ENCODE measurements at regions not wholly inside any gene's neighbourhood (a gene's known extent, or its start where the extent isn't known, plus 50 kb on each side); places are given as distances from the start of the nearest gene placed in this dataset.

- H3K9me2 ChIP-seq (ENCODE audit: insufficient read depth): no peaks in the 10 kb centered on the region; the same call in 1 of the 2 replicates
- ChIA-PET CTCF (no interaction called here), POLR2A (ENCODE audit: unreplicated experiment) (no interaction called here)
- intact Hi-C loops (cut with micrococcal nuclease; ENCODE audit: unreplicated experiment): no loop called here
- H3K27me3 ChIP-seq (ENCODE audit: insufficient read depth, low read depth): no peaks in the 10 kb centered on the region
- H3K4me1 ChIP-seq (replicated peaks; ENCODE audit: insufficient read depth): no peaks in the 10 kb centered on the region
- H3K36me3 ChIP-seq (ENCODE audit: low read depth): no peaks in the 10 kb centered on the region
- no peaks in the 10 kb centered on the region for H3F3A ChIP-seq (ENCODE audit: insufficient read depth, low read depth)
- H4K20me1 ChIP-seq (ENCODE audit: insufficient read depth): no peaks in the 10 kb centered on the region
- no peak for TF ChIP-seq CTCF (conservative IDR thresholded peaks at IDR 0.05)
- no peak for TF ChIP-seq EZH2 (IDR thresholded peaks at IDR 0.05; ENCODE audit: low read depth)
- H3K4me2 ChIP-seq: no peak overlapping the region
- no peak overlapping the region for H3K27ac ChIP-seq
- H3K4me3 ChIP-seq: no peak overlapping the region
- DNase-seq: no peak
- H3K79me2 ChIP-seq (ENCODE audit: low read depth): no peaks in the 10 kb centered on the region
- H2AFZ ChIP-seq: no peak overlapping the region
- no peaks in the 10 kb centered on the region for H3K9me3 ChIP-seq (ENCODE audit: insufficient read depth, low read depth)
- no TSS peak for BruUV-seq (replicated peaks)
Observed at GRCh38 chr17:54046570-54046969, 223.8 kb downstream of the KIF2B start.

- Histone ChIP-seq H3K27me3 (ENCODE audit: insufficient read depth, low read depth) (no peaks in the 10 kb centered on the region), H4K20me1 (ENCODE audit: insufficient read depth) (no peaks in the 10 kb centered on the region), H3K9me3 (ENCODE audit: insufficient read depth, low read depth) (no peaks in the 10 kb centered on the region), H3F3A (ENCODE audit: insufficient read depth, low read depth) (no peaks in the 10 kb centered on the region), H3K79me2 (ENCODE audit: low read depth) (no peaks in the 10 kb centered on the region), H3K4me3 (no peak overlapping the region), H3K9me2 (ENCODE audit: insufficient read depth) (no peaks in the 10 kb centered on the region), H2AFZ (no peak overlapping the region), H3K4me1 (replicated peaks; ENCODE audit: insufficient read depth) (no peaks in the 10 kb centered on the region), H3K4me2 (no peak overlapping the region), H3K36me3 (ENCODE audit: low read depth) (no peaks in the 10 kb centered on the region), H3K27ac (no peak overlapping the region)
- intact Hi-C loops (cut with micrococcal nuclease; ENCODE audit: unreplicated experiment): no loop called here
- ChIA-PET CTCF (no interaction called here), POLR2A (ENCODE audit: unreplicated experiment) (no interaction called here)
- no TSS peak for BruUV-seq (replicated peaks)
- DNase-seq: no peak
- TF ChIP-seq EZH2 (IDR thresholded peaks at IDR 0.05; ENCODE audit: low read depth) (no peak), CTCF (conservative IDR thresholded peaks at IDR 0.05) (no peak)
Observed at GRCh38 chr17:54063639-54064038, 240.9 kb downstream of the KIF2B start.

- Histone ChIP-seq H3K27ac (no peak overlapping the region), H3K79me2 (ENCODE audit: low read depth) (no peaks in the 10 kb centered on the region), H3K4me2 (no peak overlapping the region), H3K4me1 (replicated peaks; ENCODE audit: insufficient read depth) (no peaks in the 10 kb centered on the region), H3K27me3 (ENCODE audit: insufficient read depth, low read depth) (no peaks in the 10 kb centered on the region), H3K36me3 (ENCODE audit: low read depth) (no peaks in the 10 kb centered on the region), H3K9me2 (ENCODE audit: insufficient read depth) (0 out of 2 replicates have a peak, but pooled peaks cover 5% of the 10 kb centered on the region), H3F3A (ENCODE audit: insufficient read depth, low read depth) (no peaks in the 10 kb centered on the region), H3K9me3 (ENCODE audit: insufficient read depth, low read depth) (no peaks in the 10 kb centered on the region), H3K4me3 (no peak overlapping the region), H2AFZ (no peak overlapping the region), H4K20me1 (ENCODE audit: insufficient read depth) (no peaks in the 10 kb centered on the region)
- TF ChIP-seq CTCF (conservative IDR thresholded peaks at IDR 0.05) (no peak), EZH2 (IDR thresholded peaks at IDR 0.05; ENCODE audit: low read depth) (no peak)
- DNase-seq: no peak
- CTCF ChIA-PET: interaction anchor here (0.6 kb wide), 1 partner anchor 802 kb away, joined by 3 read pairs; no protein-coding TSS in a partner anchor
- intact Hi-C loops (cut with micrococcal nuclease; ENCODE audit: unreplicated experiment): no loop called here
- no TSS peak for BruUV-seq (replicated peaks)
- POLR2A ChIA-PET (ENCODE audit: unreplicated experiment): no interaction called here
Observed at GRCh38 chr17:54085020-54085419, 262.3 kb downstream of the KIF2B start.
